ENCODE measurements at regions not wholly inside any gene's neighbourhood (a gene's known extent, or its start where the extent isn't known, plus 50 kb on each side); places are given as distances from the start of the nearest gene placed in this dataset.

GRCh38 chr1:90800012-90800717, 83.1 kb upstream of the BARHL2 start:
- TF ChIP-seq CTCF (IDR thresholded peaks at IDR 0.05) (no peak), POLR2A (IDR thresholded peaks at IDR 0.05) (no peak), EP300 (IDR thresholded peaks at IDR 0.05) (no peak)

All from ovary (tissue), 3 donors.